IPS DF 6.9 (cell line): ENCODE measurements at regions not wholly inside any gene's neighbourhood (a gene's known extent, or its start where the extent isn't known, plus 50 kb on each side); places are given as distances from the start of the nearest gene placed in this dataset.
"Not testable (repeated sequence)": the region's sequence is repeated elsewhere in the genome, so short reads cannot be mapped to it uniquely, and the experiment has no call there.

Experiments used
- DNase-seq: peaks from one replicate; pipeline ENCODE4 v3.0.0-alpha.2; 2013; ENCODE audit warnings: low read depth, low spot score
- H3K27ac ChIP-seq: one replicate; pipeline ENCODE4 v1.5.1; 2013; ENCODE audit warnings: low read length, control low read depth
- H3K27me3 ChIP-seq: 2 replicates; pipeline ENCODE4 v1.6.1; 2013; ENCODE audit warnings: mild to moderate bottlenecking, low read length; ENCODE audit not compliant: control insufficient read depth, insufficient read depth
- H3K36me3 ChIP-seq: 2 replicates; pipeline ENCODE4 v1.6.1; 2013; ENCODE audit warnings: low read length; ENCODE audit not compliant: control insufficient read depth, insufficient read depth
- H3K4me1 ChIP-seq: 2 replicates; pipeline ENCODE4 v1.6.1; 2013; ENCODE audit warnings: low read length; ENCODE audit not compliant: control insufficient read depth, insufficient read depth
- H3K4me3 ChIP-seq: 2 replicates; pipeline ENCODE4 v1.5.1; 2013; ENCODE audit warnings: mild to moderate bottlenecking, low read length
- H3K9me3 ChIP-seq: 2 replicates; pipeline ENCODE4 v1.6.1; 2013; ENCODE audit warnings: low read length, inconsistent platforms; ENCODE audit not compliant: control insufficient read depth, insufficient read depth
- WGBS: extraction: QIAGEN DNeasy Blood & Tissue Kit; methylation state at CpG from one replicate; pipeline ENCODE4 v1.1.7; 2013; ENCODE audit warnings: mixed read lengths, missing lambda C conversion rate; ENCODE audit not compliant: insufficient read length, insufficient coverage; 5-methylcytosine and 5-hydroxymethylcytosine counted together

GRCh38 chr13:48823526-48823925 is 152.2 kb upstream of the FNDC3A start:
- WGBS = no CpG with 5 or more reads among the region's 9 CpGs
- DNase-seq, H3K36me3 ChIP-seq, H3K27me3 ChIP-seq, H3K4me1 ChIP-seq, H3K4me3 ChIP-seq, H3K27ac ChIP-seq, H3K9me3 ChIP-seq: not testable (repeated sequence)

- no CpG with 5 or more reads among the region's 2 CpGs for WGBS
- no peaks in the 10 kb centered on the region for H3K36me3 ChIP-seq
- H3K9me3 ChIP-seq = no peaks in the 10 kb centered on the region
- H3K27me3 ChIP-seq = no peaks in the 10 kb centered on the region
- no peak for DNase-seq
- H3K4me1 ChIP-seq = no peaks in the 10 kb centered on the region
- H3K4me3 ChIP-seq = no peak overlapping the region
- no peak overlapping the region for H3K27ac ChIP-seq
Observed at GRCh38 chr13:48826039-48826438, 149.7 kb upstream of the FNDC3A start.

DNA sequence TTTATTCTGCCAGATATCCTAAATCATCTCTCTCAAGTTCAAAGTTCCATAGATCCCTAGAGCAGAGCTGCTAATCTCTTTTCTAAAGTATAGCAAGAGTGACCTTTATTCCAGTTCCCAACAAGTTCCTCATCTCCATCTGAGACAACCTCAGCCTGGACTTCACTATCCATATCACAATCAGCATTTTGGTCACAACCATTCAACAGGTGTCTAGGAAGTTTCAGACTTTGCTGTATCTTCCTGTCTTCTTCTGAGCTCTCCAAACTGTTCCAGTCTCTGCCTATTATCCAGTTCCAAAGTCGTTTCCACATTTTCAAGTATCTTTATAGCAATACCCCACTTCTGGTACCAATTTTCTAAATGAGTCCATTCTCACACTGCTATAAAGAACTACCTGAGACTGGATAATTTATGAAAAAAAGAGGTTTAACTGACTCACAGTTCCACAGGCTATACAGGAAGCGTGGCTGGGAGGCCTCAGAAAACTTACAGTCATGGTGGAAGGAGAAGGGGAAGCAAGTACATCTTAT is 148.7 kb upstream of the FNDC3A start:
- H3K4me3 ChIP-seq, H3K27ac ChIP-seq, H3K27me3 ChIP-seq, H3K9me3 ChIP-seq, H3K36me3 ChIP-seq, H3K4me1 ChIP-seq, DNase-seq: not testable (repeated sequence)
- WGBS = no CpG with 5 or more reads among the region's 2 CpGs

- no peaks in the 10 kb centered on the region for H3K36me3 ChIP-seq
- H3K27me3 ChIP-seq = no peaks in the 10 kb centered on the region
- no CpG with 5 or more reads among the region's 2 CpGs for WGBS
- no peak for DNase-seq
- H3K9me3 ChIP-seq = no peaks in the 10 kb centered on the region
- no peak overlapping the region for H3K4me3 ChIP-seq
- H3K4me1 ChIP-seq = no peaks in the 10 kb centered on the region
- H3K27ac ChIP-seq = no peak overlapping the region
Observed at GRCh38 chr13:48827709-48828108, 148.0 kb upstream of the FNDC3A start.

GRCh38 chr13:48828962-48829411 is 146.7 kb upstream of the FNDC3A start:
- H3K4me3 ChIP-seq = no peak overlapping the region
- H3K4me1 ChIP-seq = no peaks in the 10 kb centered on the region
- H3K9me3 ChIP-seq = no peaks in the 10 kb centered on the region
- no peaks in the 10 kb centered on the region for H3K36me3 ChIP-seq
- WGBS = no CpG with 5 or more reads among the region's 2 CpGs
- H3K27me3 ChIP-seq = no peaks in the 10 kb centered on the region
- H3K27ac ChIP-seq = no peak overlapping the region
- DNase-seq = no peak

DNA sequence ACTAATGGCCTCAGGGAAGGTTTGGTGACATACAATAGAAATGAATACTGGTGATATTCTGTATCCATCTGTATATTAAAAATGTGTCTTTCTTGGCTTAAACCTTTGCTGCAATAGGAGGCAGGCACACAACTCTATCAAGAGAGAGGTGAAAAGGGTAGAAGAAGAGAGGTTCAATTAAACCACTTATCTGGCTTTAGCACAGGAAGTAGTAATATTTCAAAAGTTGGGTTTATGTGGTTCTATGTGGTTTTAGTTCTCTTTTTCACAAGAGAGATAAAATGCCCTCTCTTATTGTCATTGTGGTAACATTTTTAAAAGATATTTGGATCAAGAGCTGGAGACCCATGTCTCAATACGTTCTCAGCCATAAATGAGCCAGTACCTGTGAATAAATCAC is 146.2 kb upstream of the FNDC3A start:
- Histone ChIP-seq H3K27ac (no peak overlapping the region), H3K36me3 (no peaks in the 10 kb centered on the region), H3K4me3 (no peak overlapping the region), H3K27me3 (no peaks in the 10 kb centered on the region), H3K4me1 (no peaks in the 10 kb centered on the region), H3K9me3 (no peaks in the 10 kb centered on the region)
- no peak for DNase-seq
- no CpG with 5 or more reads among the region's 1 CpG for WGBS

DNA sequence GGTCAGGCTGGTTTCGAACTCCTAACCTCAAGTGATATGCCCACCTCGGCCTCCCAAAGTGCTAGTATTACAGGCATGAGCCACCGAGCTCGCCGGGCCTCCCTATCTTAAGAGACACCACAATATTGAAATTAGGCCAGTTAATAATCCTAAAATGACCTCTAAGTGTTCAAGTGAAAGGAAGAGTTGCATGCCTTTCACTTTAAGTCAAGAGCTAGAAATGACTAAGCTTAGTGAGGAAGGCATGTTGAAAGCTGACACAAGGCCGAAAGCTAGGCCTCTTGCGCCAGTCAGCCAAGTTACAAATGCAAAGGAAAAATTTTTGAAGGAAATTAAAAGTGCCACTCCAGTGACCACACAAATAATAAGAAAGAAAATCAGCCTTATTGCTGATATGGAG is 144.5 kb upstream of the FNDC3A start:
- no CpG with 5 or more reads among the region's 7 CpGs for WGBS
- H3K9me3 ChIP-seq = no peaks in the 10 kb centered on the region
- H3K4me3 ChIP-seq = no peak overlapping the region
- no peaks in the 10 kb centered on the region for H3K27me3 ChIP-seq
- DNase-seq = no peak
- H3K4me1 ChIP-seq = no peaks in the 10 kb centered on the region
- no peaks in the 10 kb centered on the region for H3K36me3 ChIP-seq
- H3K27ac ChIP-seq = no peak overlapping the region

DNA sequence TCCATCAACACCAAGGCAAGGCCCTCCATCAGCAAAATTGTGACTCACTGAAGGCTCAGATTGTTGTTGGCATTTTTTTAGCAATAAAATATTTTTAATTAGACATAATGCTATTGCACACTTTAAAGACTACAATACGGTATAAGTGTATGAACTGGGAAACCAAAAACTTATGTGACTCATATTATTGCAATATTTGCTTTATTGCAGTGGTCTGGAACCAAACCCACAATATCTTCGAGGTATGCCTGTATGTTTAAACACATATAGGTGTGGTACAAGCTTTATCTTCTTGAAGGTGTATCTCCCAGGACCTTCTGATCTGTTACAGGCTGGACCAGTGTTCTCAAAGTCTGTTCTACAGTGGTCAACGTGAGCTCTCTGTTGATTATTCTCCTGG is 142.3 kb upstream of the FNDC3A start:
- Histone ChIP-seq H3K4me1 (no peaks in the 10 kb centered on the region), H3K4me3 (no peak overlapping the region), H3K27me3 (no peaks in the 10 kb centered on the region), H3K9me3 (no peaks in the 10 kb centered on the region), H3K27ac (no peak overlapping the region), H3K36me3 (no peaks in the 10 kb centered on the region)
- DNase-seq = no peak
- WGBS = no CpG with 5 or more reads among the region's 3 CpGs

GRCh38 chr13:48835326-48835725 is 140.4 kb upstream of the FNDC3A start:
- H3K27ac ChIP-seq, H3K36me3 ChIP-seq, DNase-seq, H3K4me3 ChIP-seq, H3K4me1 ChIP-seq, H3K27me3 ChIP-seq, H3K9me3 ChIP-seq: not testable (repeated sequence)
- WGBS = no CpG with 5 or more reads among the region's 5 CpGs

DNA sequence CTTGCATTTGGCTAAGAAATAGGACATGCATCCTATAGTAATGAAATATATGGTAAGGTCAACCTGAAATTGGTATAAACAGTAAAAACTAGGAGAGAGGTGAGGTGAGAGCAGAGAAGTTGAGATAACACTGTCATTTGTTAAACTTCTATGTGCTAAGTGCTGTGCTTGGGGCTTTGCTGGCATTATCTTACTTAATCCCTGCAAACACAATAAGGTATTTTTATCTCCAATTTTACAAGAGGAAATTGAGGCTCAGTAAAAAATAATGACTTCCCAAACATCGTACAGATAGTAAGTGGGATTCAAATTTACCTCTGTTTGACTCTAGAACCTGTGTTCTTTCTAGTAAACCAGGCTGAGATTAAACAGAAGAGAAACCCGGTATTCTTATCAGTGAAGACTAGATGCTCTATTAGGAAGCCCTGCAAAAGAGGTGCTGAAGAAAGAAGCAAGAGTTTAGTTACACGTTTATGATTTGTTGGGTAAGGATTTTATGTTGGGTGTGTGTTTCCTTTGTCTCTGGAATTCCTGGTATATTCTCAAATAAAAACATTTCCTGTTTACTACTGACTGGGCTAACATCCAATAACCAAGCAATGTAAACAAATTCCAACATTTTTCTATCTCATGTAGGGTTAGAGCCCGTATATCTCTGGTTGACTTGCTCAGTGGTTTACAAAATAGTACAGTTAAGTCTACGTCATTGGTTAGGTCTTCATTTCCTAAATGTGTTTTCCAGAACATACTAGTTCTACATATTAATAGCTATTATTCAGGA is 137.3 kb upstream of the FNDC3A start:
- Histone ChIP-seq H3K27me3 (no peaks in the 10 kb centered on the region), H3K36me3 (no peaks in the 10 kb centered on the region), H3K27ac (no peak overlapping the region), H3K4me1 (no peaks in the 10 kb centered on the region), H3K9me3 (no peaks in the 10 kb centered on the region), H3K4me3 (no peak overlapping the region)
- no CpG with 5 or more reads among the region's 5 CpGs for WGBS
- DNase-seq = no peak

DNA sequence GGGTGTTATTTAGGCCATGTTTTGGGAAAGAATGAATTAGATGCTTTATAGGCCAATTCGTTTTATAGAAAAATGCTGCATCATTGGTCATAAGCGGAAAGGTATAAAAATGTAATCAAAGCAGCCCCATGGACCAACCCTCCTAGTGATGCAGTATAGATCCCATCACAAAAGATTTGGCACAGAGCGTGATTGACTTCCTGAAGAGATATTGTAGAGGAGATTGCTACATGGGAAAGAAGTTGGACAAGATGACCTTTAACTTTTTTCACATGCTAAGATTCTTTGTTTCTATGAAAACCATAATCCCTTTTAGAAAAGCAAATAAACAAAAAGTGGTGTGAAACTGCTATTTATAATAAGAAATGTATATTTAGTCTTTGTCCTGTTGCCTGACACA is 136.5 kb upstream of the FNDC3A start:
- DNase-seq = no peak
- no peak overlapping the region for H3K4me3 ChIP-seq
- no peaks in the 10 kb centered on the region for H3K4me1 ChIP-seq
- no CpG with 5 or more reads among the region's 3 CpGs for WGBS
- no peak overlapping the region for H3K27ac ChIP-seq
- no peaks in the 10 kb centered on the region for H3K36me3 ChIP-seq
- no peaks in the 10 kb centered on the region for H3K27me3 ChIP-seq
- H3K9me3 ChIP-seq = no peaks in the 10 kb centered on the region
